CD4-positive, alpha-beta T cell treated with Interleukin-21 for 1 hour (primary cell): ENCODE measurements at regions not wholly inside any gene's neighbourhood (a gene's known extent, or its start where the extent isn't known, plus 50 kb on each side); places are given as distances from the start of the nearest gene placed in this dataset.

Experiments used
- DNase-seq: peaks from one replicate; pipeline ENCODE4 v3.0.0-alpha.2; 2020

- DNase-seq = no peak
Observed at GRCh38 chr5:133794771-133795415, 173.5 kb downstream of the C5orf15 start.

DNA sequence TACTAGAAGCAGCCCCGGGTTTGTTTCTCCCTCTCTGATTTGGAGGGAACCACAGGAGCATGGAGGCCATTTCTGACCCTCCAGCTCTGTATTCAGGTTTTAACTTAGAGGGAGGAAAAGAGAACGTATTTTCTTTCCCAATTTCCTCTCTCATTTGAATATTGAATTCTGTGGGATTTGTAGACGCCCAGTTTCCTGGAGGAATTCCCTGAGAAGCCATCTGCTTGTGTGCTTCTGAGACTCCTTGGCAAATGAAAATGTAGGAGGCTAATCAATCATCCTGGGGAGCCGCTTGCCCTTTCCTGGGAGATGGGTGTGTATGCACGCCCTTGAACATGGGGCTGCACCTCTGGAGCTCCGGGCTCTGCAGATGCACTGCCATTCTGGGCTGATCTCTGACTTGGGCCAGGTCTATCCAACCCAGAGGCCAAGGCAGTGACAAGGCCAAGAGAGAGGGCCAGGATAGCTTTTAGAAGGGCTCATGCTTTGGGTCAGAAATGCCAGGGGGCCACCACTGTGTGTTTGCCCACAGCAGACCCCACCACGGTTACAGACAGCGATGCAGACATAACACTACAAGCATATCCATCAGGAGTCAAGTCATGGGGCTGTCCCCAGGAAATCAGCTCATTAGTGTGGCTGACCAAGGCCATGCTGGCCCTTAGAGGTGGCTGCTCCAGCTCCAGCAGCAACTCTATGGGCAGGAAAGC is 174.5 kb downstream of the C5orf15 start:
- no peak for DNase-seq

GRCh38 chr5:133792655-133793054 is 175.8 kb downstream of the C5orf15 start:
- no peak for DNase-seq

GRCh38 chr5:133792024-133792423 is 176.4 kb downstream of the C5orf15 start:
- DNase-seq = no peak

GRCh38 chr5:133790898-133791297 is 177.5 kb downstream of the C5orf15 start:
- DNase-seq = no peak

- no peak for DNase-seq
Observed at GRCh38 chr5:133789428-133789827, 177.1 kb upstream of the FSTL4 start.

DNA sequence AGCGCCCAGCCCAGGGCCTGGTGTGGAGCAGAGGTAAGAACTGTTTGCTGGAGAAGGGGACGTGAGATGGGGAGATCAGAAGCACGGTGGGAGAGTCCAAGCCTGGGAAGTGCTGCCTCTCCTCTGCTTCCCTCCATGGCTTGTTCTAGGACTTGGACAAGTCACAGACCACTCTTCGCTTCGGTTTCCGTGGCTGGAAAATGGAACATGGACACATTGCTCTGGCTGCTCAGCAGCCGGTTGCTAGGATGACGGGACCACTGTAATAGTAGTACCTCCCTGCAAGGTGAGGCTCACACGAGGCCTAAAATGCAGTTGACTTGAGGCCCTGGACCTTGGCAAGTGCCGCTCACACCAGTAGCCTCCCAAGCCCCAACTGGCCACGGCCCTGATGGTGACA is 175.8 kb upstream of the FSTL4 start:
- no peak for DNase-seq

DNA sequence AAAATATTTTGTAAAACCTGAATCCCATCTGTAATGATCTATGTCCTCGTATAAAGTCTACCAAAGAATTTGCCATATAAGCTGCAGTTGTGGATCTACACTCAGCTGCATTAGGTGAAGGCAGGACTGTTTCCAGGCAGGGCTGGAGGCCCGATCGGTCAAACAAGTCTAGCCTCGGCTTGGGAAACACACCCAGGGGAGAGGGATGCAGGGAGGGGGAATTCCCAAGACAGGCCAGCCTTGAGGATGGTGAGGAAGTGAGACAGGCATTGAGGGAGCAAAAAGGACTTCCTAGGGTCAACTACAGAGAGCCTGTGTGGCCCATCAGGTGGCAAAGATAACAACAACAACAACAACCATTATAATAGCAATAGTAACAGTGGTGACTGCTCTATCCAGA is 174.1 kb upstream of the FSTL4 start:
- no peak for DNase-seq

- DNase-seq = no peak
Observed at GRCh38 chr5:133785182-133785581, 172.8 kb upstream of the FSTL4 start.

GRCh38 chr5:133783481-133783880 is 171.1 kb upstream of the FSTL4 start:
- DNase-seq = no peak

DNA sequence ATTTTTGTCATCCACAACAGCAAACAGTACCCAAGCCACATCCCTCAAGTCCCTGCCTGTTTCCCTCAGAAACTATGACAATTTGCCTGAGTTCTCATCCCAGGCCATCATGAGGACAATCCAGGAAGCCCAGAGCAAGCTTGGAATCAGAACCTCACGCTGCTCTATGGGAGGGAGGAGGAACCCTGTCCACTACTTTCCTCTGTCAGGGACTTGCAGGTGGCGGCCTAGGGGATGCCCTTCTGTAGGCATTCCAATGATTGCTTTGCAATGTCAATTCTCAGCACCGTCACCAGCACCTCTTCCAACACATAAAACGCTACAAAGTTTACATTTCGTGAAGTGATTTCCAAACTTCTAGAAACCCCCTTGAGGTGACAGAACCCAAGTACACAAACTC is 170.4 kb upstream of the FSTL4 start:
- DNase-seq = no peak

DNA sequence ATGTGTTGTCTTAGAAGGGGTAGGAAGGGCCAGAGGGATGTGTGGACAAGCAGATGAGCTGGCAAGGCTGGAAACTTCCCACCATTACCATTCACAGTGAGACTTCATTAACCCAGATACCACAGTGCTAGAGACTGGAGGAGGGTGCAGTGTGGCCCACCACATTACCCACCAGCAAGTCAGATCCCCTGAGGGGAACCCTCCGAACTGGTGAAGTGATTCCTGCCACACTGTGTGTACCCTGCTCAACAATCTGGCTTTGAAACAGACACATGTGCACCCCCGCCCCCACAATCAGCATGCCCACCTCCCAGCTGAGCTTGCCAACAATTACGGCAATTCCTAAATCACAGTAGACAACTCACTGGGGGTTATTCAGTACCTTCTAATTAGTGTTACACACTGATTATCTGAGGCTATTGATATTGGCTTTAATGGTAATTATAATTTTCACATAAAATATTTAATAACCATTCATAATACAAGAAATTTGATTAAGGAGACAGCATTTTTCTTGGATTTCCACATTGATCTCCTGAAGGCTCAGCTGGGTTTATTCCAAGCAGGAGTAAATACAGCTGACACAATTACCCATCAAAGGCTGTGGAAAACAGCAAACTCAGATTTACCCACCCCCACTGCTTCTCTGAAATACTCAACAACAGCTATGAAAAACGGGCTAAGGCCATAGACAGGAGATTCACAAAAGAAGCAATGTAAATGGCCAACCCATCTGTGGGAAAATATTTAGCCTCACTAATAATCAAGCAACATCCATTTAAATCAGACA is 169.3 kb upstream of the FSTL4 start:
- no peak for DNase-seq

GRCh38 chr5:133780619-133781280 is 168.4 kb upstream of the FSTL4 start:
- DNase-seq = no peak

DNA sequence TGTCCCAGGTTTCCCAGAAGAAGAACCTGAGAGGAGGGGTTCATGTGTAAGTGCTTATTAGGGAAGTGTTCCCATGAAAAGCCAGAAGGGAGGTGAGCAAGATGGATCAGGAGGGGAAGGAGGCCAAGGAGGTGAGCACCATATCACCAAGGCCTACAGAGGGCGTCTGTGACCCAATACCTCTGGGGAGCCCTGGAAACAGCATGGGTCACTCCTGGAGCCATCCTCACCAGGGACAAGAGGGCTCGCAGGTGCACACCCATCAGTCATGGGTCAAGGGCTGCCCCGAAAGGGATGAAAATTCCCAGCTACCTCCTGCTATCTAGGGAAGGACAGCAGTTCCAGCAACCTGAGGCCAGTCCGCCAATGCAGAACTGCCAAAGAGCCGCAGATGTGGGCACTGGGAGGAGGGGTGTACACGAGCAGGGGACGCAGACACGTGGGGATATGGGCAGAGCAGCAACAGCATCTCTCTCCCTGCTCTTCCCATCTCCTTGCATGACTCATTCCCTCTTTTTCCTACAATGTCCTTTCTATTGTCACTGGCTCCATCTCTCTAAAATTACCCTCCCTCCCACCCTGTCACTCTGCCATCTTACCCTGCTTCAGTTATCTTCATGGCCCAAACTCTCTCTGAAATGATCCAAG is 167.6 kb upstream of the FSTL4 start:
- DNase-seq = no peak

GRCh38 chr5:133778636-133779035 is 166.3 kb upstream of the FSTL4 start:
- no peak for DNase-seq

GRCh38 chr5:133777951-133778350 is 165.6 kb upstream of the FSTL4 start:
- DNase-seq = no peak

DNA sequence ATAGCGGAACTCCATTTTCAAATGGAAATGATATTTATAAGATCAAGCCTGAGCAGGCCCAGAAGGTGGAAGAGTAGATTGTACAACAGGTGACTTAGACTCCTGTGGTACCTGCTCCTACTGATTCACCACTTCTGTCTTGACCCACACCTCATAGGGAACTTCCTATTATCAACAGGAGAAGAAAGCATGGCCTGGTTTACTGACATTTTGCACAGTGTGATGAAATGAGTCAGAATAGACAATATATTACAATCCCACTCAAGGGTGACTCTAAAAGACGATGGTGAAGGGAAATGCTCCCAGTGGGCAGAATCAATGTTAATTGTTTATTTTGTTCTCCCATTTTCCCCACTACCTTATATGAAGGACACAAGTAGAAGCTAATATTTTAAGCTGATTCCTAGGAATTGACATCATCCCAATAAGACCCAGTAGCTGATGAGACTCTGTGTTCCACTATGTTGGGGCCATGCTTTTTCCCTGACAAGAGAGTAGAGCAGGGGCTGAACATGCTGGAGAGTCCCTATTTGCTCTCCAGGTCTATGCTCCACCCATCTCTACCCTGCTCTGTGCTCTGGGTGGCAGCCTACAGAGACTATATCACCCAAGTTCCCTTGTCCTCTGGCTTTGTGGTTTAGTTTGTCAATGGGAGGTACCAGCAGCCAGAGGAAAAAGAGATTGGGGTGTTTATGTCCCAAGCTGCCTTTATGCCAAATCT is 163.4 kb upstream of the FSTL4 start:
- DNase-seq = no peak

GRCh38 chr5:133773247-133774202 is 161.2 kb upstream of the FSTL4 start:
- DNase-seq = no peak

GRCh38 chr5:133769842-133770241 is 157.5 kb upstream of the FSTL4 start:
- DNase-seq = no peak

- no peak for DNase-seq
Observed at GRCh38 chr5:133763744-133764143, 151.4 kb upstream of the FSTL4 start.

DNA sequence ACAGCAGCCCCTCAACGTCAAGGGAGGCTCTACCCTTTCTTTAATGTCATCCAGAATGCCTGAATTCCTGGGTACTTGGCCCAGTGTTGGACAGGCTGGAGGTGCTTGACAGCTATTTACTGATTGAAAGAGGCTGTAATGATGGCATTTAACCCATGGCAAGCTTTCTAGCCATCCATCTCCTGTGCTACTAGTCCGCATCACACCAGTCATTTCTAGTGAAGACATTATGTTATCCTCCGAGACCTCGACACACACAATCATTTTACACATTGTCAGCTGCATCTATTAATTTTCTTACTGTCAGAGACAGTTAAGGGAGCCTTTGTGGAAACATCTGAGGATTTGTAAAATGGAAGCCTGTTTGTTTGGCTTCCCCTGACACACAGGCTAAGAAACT is 149.3 kb upstream of the FSTL4 start:
- DNase-seq = no peak
